GM18505 (cell line): ENCODE measurements at regions not wholly inside any gene's neighbourhood (a gene's known extent, or its start where the extent isn't known, plus 50 kb on each side); places are given as distances from the start of the nearest gene placed in this dataset.

ENCODE experiments used
- ATAC-seq: cut with Tn5 transposase; IDR thresholded peaks from one replicate; pipeline ENCODE4 v1.9.1; 2021; ENCODE audit not compliant: unreplicated experiment
- POLR2A ChIP-seq: IDR thresholded peaks from 4 replicates; pipeline ENCODE4 v1.6.1; 2011; ENCODE audit warnings: borderline replicate concordance; ENCODE audit not compliant: insufficient read depth, insufficient read length; ENCODE audit errors: extremely low read depth

DNA sequence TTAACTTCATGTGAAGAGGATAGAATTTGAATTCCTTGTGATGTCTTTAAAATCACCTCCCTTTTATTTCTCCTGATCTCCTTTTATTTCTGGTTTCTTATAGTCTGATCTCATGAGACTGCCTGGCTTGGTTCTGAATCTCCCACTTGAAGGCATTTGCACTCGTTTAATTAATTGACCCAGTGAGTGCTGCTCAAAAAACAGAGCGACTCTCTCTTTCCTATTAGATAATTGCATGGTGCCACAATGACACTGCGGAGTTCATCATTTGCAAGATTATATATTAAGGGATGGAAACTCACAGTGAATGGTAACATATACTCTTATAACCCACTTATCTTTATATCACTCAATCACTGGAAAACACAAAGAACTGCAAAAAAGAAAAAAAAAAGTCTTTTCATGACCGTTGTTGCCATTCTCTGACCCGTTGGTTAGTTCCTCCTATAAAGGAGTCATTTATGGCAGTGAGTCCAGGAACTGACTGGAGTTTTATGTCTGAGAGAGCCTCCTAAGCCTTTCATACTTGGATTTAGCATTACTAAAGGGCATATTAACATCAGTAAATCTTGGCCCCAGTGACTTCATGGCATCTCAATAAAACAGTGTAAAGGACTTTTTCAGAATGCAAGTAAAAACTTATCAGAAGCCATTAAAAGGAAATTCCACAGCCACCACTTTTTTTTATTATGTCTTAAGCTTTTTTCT, 103.3 kb upstream of the EPHA4 start:
- ATAC-seq: no peak
- no peak for TF ChIP-seq POLR2A

DNA sequence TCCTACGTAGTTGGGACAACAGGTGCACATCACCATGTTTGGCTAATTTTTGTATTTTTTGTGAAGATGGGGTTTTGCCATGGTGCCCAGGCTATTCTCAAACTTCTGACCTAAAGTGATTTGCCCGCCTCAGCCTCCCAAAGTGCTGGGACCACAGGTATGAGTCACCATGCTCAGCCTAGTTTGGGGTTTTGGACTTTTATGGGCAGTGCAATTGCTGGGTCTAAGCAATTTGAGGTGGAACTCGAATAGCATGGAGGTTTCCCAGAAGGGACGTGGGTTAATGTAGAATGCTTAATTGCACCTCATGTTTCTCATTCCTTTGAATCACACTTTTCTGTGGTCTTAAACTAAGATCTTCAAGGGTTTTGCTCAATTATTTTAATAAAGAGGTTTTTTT, 102.3 kb upstream of the EPHA4 start:
- no peak for TF ChIP-seq POLR2A
- no peak for ATAC-seq

DNA sequence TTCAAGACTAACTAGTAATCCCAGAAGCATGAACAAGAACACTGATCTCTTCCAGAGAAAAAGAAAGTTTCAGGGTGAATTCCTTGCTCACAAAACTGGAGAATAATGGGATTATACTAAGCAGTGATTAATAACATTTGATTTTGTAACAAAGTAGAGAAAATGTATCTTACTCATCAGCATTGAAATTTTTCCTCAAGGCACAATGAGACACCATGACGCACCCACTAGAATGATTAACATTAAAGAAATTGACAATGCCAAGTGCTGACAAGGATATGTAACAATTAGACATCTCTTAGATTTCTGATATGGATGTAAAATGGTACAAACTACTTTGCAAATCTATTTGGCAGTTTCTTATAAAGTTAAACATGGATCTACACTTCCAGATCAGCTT, 101.1 kb upstream of the EPHA4 start:
- TF ChIP-seq POLR2A: no peak
- no peak for ATAC-seq

DNA sequence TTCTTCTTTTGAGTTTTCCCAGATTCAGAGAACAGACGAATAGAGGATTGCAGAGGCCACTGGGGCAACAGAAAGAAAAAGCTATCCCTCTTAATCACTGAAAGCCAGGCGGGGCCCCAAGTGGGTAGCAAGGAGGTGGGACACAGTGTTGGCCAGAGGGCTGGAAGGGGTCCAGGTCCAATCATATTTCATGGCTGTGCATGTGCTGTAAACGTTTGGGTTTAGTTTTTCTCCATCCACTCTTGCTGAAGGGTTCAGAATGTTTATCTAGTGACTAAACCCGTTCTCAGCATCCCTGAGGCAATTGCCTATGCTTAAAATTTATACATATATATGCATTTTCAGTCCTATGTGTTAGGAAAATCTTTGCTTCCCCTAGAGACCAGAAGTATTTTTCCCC, 99.4 kb upstream of the EPHA4 start:
- TF ChIP-seq POLR2A: no peak

DNA sequence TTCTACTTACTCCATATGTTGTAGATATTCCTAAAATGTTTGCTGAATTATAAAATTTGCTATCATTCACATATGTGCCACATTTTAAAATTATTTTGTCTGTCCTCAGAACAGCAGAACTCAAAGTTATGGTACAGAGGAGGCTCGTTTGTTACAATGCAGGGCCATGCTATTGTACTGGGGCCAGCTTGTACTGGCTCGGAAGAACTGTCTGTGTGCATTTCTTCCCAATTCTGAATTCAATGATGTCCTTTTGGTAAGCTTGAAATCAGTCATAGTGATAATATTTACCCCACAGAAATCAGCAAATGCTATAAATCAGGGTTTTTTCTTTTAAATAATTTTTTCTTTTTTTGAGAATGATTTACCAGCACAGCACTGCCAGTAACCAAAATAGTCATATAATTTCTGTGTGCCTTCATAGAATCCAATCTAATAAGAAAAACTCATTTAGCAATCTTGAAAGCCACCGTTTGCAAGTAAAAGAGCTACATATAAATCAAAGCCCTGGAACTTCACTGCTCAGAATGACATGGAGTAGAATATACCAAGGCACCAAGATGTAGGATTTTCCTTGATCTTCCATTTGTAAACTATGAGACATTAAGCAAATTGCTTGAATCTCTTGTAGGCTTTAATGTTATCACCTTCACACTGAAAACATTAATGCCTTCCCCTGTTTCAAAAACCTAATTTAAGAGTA, 90.7 kb upstream of the EPHA4 start:
- TF ChIP-seq POLR2A: no peak
- ATAC-seq: no peak

More for the DNA sequence above, 99.4 kb upstream of the EPHA4 start:
- ATAC-seq: no peak

DNA sequence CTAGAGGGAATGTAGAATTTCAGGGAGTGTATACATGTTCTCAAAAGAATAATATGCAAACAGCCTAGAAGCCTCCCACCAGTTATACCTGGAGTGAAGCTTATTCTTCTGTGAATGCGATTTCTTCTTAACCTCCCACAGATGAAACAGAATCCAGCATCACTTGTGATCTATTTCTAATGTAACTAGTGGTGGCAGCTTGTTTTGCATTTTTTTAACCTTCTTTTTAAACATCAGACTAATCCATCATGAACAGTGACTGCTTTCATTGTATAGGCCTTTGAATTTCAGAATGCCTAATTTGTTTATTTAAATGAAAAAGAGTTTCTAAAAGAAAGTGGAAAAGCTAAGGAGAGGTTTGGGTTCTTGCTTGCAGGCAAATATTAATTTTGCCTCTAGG, 85.7 kb upstream of the EPHA4 start:
- no peak for ATAC-seq
- TF ChIP-seq POLR2A: no peak

DNA sequence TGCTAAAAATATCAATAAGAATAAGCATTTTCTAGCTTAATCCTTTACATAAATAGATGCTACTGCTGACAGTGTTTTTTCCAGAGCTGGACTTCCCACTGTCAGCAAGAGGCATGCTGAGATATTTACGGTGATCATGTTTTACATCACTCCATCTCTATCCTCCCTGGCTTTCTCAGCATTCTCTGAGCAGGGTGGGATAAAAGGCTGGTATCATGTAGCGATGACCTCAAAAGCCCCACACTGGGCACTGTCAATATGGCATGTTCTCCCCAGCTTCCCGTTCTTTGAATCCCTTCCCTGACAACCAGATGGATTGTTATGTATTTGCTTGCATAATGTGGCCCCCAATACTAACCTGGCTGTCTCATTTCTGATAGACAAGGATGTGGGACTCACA, 83.2 kb upstream of the EPHA4 start:
- ATAC-seq: no peak
- TF ChIP-seq POLR2A: no peak

DNA sequence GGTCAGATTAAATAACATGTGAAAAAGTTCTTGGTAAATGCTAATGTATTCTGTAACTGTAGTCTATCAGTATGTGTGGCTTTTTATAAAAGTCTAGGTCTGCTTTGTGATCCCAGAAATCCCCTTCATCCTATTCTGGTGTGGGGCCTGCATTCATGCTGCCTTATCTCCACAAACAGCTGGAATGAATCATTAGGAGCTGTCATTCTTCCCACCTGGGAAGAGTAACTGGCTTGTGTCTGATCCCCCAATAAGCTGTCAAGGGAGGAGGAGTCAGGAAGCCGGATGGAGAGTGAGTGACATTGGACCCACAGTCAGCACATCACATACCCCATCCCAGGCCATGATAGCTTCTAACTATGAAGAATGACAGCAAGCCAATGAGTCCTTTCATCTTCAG, 81.1 kb upstream of the EPHA4 start:
- ATAC-seq: no peak
- no peak for TF ChIP-seq POLR2A

DNA sequence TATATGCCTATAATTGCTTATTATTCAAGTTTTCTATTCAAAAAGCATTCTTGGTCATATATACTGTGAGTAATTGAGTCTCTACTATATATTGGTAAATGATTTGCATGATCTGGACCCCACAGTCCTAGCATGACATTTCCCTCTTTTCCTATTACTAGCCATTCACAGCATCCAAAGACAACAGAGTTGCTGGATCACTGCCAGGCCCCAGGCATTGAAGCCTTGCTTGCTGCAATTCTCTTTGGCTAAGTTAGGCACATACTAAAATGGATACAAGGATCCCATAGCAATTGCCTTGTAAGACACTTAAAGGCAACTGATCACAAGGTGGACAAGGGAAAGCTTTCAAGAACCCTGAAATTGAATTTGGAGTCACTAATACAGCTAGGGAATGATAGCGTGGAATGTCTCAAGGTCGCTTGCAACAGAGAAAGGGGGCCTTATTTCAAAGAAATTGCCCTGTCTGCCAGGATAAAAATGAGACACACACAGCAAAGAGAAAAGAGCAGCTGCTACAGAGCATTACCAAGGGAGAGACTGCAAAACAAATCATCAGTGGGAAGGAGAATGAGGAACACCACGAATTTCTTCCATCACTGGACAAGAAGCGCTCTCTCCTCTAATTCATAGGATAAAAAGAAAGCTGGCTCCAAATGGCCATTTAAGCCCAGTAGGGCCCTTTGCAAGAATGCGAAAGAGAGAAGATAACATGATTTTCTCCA, 77.1 kb upstream of the EPHA4 start:
- no peak for ATAC-seq
- no peak for TF ChIP-seq POLR2A

DNA sequence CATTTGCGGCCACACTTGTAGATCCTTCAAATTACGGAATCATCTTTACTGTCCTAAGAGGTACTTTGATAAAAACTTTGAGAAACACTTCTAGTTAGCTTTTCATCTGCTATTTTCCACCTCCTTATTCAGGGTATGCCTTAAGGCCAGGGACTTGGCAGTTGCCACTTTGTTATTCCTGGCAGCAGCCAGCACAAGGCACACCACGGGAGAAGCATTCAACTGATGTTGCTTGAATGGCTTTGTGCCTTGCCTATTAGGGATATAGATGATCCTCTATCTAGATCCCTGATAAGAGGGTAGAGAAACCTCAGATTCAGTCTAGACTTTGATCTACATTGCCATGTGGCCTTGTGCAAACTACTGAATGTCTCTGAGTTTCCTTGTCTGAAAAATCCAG, 70.3 kb upstream of the EPHA4 start:
- TF ChIP-seq POLR2A: no peak
- no peak for ATAC-seq

DNA sequence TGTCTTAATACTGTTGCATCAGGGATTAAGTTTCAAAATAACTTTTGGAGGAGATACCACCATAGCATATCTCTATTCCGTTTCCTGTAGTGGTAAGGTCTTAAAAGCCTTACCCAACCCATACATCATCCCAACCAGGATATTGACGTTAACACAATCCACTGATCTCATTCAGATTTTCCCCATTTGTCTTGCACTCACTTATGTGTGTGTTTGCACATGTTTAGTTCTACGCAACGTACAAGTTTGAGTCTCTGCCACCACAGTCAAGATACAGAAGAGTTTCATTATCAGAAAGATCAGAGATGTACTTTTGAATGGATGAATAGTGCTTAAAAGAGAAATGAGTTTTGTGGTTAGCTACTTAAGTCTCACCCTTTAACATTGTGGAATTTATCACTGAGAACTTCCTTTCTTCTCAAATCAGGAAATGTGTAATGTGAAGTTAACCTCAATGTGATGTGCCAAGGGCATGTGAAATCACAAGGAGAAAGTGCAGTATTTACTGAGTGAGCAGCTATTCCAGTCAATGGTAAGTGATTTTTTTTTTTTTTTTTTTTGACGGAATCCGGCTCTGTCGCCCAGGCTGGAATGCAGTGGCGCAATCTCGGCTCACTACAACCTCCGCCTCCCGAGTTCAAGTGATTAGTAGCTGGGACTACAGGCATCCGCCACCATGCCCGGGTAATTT, 69.2 kb upstream of the EPHA4 start:
- no peak for TF ChIP-seq POLR2A
- no peak for ATAC-seq

DNA sequence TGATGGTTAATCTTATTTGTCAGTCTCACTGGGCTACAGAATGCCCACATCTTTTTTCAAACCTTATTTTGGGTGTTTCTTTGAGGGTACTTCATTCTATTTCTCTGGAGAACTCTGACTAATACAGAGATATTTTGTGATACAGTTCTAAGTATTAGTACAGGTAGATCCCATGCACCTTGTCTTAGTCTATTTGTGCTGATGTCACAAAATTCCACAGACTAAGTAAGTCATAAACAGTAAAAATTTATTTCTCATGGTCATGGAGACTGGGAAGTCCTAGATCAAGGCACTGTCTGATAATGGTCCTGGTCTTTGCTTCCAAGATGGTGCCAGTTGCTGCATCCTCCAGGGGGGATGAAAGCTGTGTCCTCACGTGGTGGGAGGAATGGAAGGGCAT, 68.6 kb upstream of the EPHA4 start:
- no peak for ATAC-seq
- TF ChIP-seq POLR2A: no peak

DNA sequence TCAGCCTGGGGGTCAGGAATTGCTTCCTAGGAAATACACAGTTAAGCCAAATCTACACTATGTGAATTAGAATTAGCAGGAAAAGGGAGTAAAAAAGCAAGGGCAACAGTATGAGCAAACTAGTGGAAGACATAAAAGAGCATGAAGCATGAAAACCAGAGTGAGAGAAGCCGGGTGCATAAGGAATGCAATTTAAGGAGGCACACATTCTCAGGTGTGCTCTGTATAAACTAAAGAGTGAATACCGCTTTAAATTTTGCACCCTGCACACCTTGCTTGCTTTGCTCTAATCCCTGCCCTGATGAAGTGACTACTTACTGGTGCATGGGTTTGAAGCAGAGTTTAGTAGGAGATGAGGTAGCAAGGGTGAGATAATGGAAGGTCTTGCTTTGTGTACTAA, 65.7 kb upstream of the EPHA4 start:
- ATAC-seq: no peak
- no peak for TF ChIP-seq POLR2A
